Naive thymus-derived CD4-positive, alpha-beta T cell (primary cell): ENCODE measurements at regions not wholly inside any gene's neighbourhood (a gene's known extent, or its start where the extent isn't known, plus 50 kb on each side); places are given as distances from the start of the nearest gene placed in this dataset.

Experiments
- ATAC-seq: fragments of 150-1000 bp; cut with Tn5 transposase; 2 replicates; pipeline ENCODE4 v1.10.0; 2021; ENCODE audit warnings: mild to moderate bottlenecking, moderate library complexity
- CTCF ChIA-PET: fragments of 350-600 bp; sonication (Branson Sonifier 250); formaldehyde crosslinking; loops from one replicate; lab custom pipeline; 2021; ENCODE audit warnings: antibody characterized with exemption; lab: Charles Lee
- POLR2A ChIA-PET: fragments of 350-600 bp; sonication (Branson Sonifier 250); formaldehyde crosslinking; loops from one replicate; lab custom pipeline; 2021; ENCODE audit warnings: antibody characterized with exemption, inconsistent platforms; lab: Charles Lee
- DNase-seq, 9 donors: peaks; one replicate each; pipeline versions ENCODE4 v3.0.0 to v3.0.0-alpha.2; 2020 to 2022; ENCODE audit warnings: mixed read lengths in 1 of 9
- H3K27ac ChIP-seq: one replicate; pipeline ENCODE4 v1.7.0; 2013; ENCODE audit warnings: mild to moderate bottlenecking, low read depth, low read length, moderate library complexity
- H3K27me3 ChIP-seq, 2 donors: one replicate each; pipeline ENCODE4 v1.7.0; 2013; ENCODE audit warnings: low read length in 2 of 2, mild to moderate bottlenecking in 2 of 2, moderate library complexity in 2 of 2; ENCODE audit not compliant: control insufficient read depth in 2 of 2, insufficient read depth in 2 of 2
- H3K36me3 ChIP-seq, 3 experiments: 1 replicate in 2 of 3; 2 replicates in 1 of 3; pipeline ENCODE4 v1.7.0; 2013; ENCODE audit warnings: low read length in 3 of 3, mild to moderate bottlenecking in 3 of 3, moderate library complexity in 1 of 3; ENCODE audit not compliant: insufficient read depth in 3 of 3, control insufficient read depth in 2 of 3
- H3K4me1 ChIP-seq, 2 donors: one replicate each; pipeline ENCODE4 v1.7.0; 2013; ENCODE audit warnings: low read length in 2 of 2, mild to moderate bottlenecking in 2 of 2, moderate library complexity in 1 of 2; ENCODE audit not compliant: control insufficient read depth in 2 of 2, insufficient read depth in 2 of 2
- H3K4me3 ChIP-seq: 2 replicates; pipeline ENCODE4 v1.7.0; 2013; ENCODE audit warnings: mild to moderate bottlenecking, low read length
- H3K9me3 ChIP-seq, 3 experiments: 1 replicate in 2 of 3; 2 replicates in 1 of 3; pipeline ENCODE4 v1.7.0; 2013; ENCODE audit warnings: low read length in 3 of 3; ENCODE audit not compliant: control insufficient read depth in 2 of 3
- H3K27ac Mint-ChIP-seq, 9 donors: one replicate each; pipeline ENCODE4 v1.8.0; 2020 to 2022; ENCODE audit warnings: mixed read lengths in 9 of 9, mild to moderate bottlenecking in 8 of 9, moderate library complexity in 5 of 9, inconsistent platforms in 2 of 9
- H3K27me3 Mint-ChIP-seq, 5 donors: one replicate each; pipeline ENCODE4 v1.8.0; 2021 to 2022; ENCODE audit warnings: mixed read lengths in 5 of 5, mild to moderate bottlenecking in 1 of 5
- H3K36me3 Mint-ChIP-seq, 5 donors: one replicate each; pipeline ENCODE4 v1.8.0; 2020 to 2022; ENCODE audit warnings: mixed read lengths in 5 of 5, mild to moderate bottlenecking in 3 of 5, inconsistent platforms in 1 of 5
- H3K4me1 Mint-ChIP-seq, 7 donors: one replicate each; pipeline ENCODE4 v1.8.0; 2020 to 2022; ENCODE audit warnings: mixed read lengths in 7 of 7, mild to moderate bottlenecking in 3 of 7, inconsistent platforms in 1 of 7
- H3K4me3 Mint-ChIP-seq, 10 donors: one replicate each; pipeline ENCODE4 v1.8.0; 2020 to 2022; ENCODE audit warnings: mild to moderate bottlenecking in 10 of 10, mixed read lengths in 10 of 10, moderate library complexity in 6 of 10, inconsistent platforms in 2 of 10
- H3K9me3 Mint-ChIP-seq, 11 donors: one replicate each; pipeline ENCODE4 v1.8.0; 2020 to 2022; ENCODE audit warnings: mixed read lengths in 11 of 11, mild to moderate bottlenecking in 4 of 11, inconsistent platforms in 1 of 11, moderate library complexity in 1 of 11
- intact Hi-C, 2 donors: fragments of 100-400 bp; cut with micrococcal nuclease; formaldehyde crosslinking; loops; one replicate each; pipeline ENCODE4 v1.15.1; 2023

GRCh38 chr16:7206469-7206868 is 126.2 kb upstream of the RBFOX1 start:
- intact Hi-C loops = no loop called here
- Mint-ChIP-seq H3K27me3 (no peaks in the 10 kb centered on the region), H3K36me3 (peaks cover 0 to 6% (median 0%) of the 10 kb centered on the region in 5 donors), H3K27ac (no peak overlapping the region), H3K4me3 (no peak overlapping the region), H3K4me1 (no peaks in the 10 kb centered on the region), H3K9me3 (peaks cover 4 to 36% (median 10%) of the 10 kb centered on the region in 11 donors)
- no peak for DNase-seq
- no peaks in the 10 kb centered on the region for H3K9me3 ChIP-seq
- H3K27me3 ChIP-seq = no peaks in the 10 kb centered on the region
- H3K4me3 ChIP-seq = no peak overlapping the region
- ChIA-PET POLR2A (no interaction called here), CTCF (no interaction called here)
- ATAC-seq = no peak
- no peaks in the 10 kb centered on the region for H3K36me3 ChIP-seq
- no peak overlapping the region for H3K27ac ChIP-seq
- H3K4me1 ChIP-seq = no peaks in the 10 kb centered on the region

DNA sequence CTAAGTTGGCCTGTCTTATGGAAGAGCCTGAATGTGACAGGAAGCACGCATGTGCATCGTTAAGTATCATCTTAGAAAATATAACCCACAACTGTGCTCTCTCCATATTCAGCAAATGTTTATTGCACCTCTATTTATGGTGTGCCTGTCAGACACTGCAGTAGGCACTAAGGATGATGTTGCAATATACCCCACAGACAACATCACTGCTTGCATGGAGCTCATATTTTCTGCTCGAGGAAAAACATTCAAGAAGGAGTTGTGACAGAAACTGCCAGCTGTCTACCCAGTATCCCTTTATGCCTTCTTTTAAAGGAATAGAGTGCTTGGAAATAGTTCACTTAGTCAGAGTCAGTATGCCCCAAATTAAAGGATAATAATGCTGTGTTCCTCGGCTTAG is 132.3 kb upstream of the RBFOX1 start:
- ATAC-seq = no peak
- Mint-ChIP-seq H3K27ac (no peak overlapping the region), H3K4me1 (no peaks in the 10 kb centered on the region), H3K27me3 (no peaks in the 10 kb centered on the region), H3K36me3 (peaks cover 0 to 3% (median 0%) of the 10 kb centered on the region in 5 donors), H3K9me3 (peaks cover 0 to 62% (median 12%) of the 10 kb centered on the region in 11 donors), H3K4me3 (no peak overlapping the region)
- Histone ChIP-seq H3K4me3 (no peak overlapping the region), H3K4me1 (no peaks in the 10 kb centered on the region), H3K9me3 (peaks cover 0 to 6% (median 0%) of the 10 kb centered on the region in 3 experiments), H3K36me3 (no peaks in the 10 kb centered on the region), H3K27ac (no peak overlapping the region), H3K27me3 (no peaks in the 10 kb centered on the region)
- intact Hi-C loops = no loop called here
- POLR2A ChIA-PET = no interaction called here
- CTCF ChIA-PET = no interaction called here
- DNase-seq = no peak

DNA sequence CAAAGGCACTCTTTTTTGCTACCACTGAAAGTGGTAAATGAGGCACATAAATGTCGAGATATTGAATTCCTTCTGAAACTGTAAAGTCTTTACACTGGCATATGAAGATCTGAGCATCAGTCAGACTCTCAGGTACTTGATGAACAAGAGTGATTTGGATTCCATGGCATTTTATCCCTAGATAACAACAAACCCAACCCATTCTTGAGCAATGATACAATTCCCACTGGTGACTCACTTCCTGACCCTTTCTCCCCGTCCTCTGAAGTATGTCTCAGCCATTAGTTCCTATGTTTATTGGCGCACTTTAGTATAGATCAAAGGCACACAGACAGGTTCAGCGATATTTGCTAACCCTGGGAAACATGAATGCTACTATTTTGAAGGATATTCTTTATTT is 147.0 kb upstream of the RBFOX1 start:
- Mint-ChIP-seq H3K4me3 (no peak overlapping the region), H3K9me3 (peaks cover 8 to 40% (median 20%) of the 10 kb centered on the region in 11 donors), H3K27me3 (no peaks in the 10 kb centered on the region), H3K27ac (no peak overlapping the region), H3K4me1 (no peaks in the 10 kb centered on the region), H3K36me3 (no peaks in the 10 kb centered on the region)
- Histone ChIP-seq H3K27ac (no peak overlapping the region), H3K4me1 (no peaks in the 10 kb centered on the region), H3K27me3 (no peaks in the 10 kb centered on the region), H3K4me3 (no peak overlapping the region), H3K9me3 (no peaks in the 10 kb centered on the region), H3K36me3 (no peaks in the 10 kb centered on the region)
- ChIA-PET POLR2A (no interaction called here), CTCF (no interaction called here)
- no peak for ATAC-seq
- intact Hi-C loops = no loop called here
- DNase-seq = no peak

DNA sequence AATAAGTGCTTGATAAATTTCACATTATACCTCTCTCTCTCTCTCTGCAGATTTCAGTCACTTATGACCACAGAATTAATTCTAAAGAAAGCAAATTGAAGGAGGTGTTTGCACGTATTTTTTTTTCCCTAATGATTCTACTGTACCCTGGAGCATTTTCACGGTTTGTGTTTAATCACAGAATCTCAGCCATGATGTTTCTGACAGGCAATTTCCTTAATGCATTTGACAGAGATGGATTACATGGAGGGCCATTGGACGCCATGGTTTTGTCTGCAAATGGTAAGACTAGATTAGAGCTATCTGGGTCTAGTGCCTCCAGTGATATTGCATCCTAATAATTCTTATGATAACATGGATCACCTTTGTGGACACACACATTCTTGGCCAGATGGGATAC is 147.5 kb upstream of the RBFOX1 start:
- H3K27ac Mint-ChIP-seq = no peak overlapping the region

DNA sequence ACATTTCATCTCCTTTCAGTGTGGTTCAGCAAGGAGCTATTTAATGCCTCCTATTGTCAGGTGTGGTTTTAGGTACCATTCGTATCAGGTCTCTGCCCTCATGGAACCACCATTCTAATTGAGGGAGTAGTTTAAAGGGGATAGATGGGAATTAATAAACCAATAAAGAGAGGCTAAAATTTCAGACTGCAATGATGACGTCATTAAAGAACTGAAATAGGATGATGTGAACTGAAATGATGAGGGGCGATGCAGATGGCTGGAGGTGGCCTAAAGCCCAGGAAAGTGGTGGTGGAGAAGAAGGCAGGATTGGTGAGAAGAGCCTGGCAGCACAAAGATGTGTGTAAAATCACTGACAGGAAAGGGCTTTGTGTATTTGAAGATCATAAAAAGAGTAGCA is 148.9 kb upstream of the RBFOX1 start:
- H3K9me3 Mint-ChIP-seq = peaks cover 8 to 34% (median 12%) of the 10 kb centered on the region in 11 donors
- H3K4me3 ChIP-seq = no peak overlapping the region
- H3K27me3 Mint-ChIP-seq = no peaks in the 10 kb centered on the region
- H3K27ac Mint-ChIP-seq = no peak overlapping the region
- no peak for DNase-seq
- no peak overlapping the region for H3K27ac ChIP-seq
- H3K9me3 ChIP-seq = no peaks in the 10 kb centered on the region
- H3K4me1 Mint-ChIP-seq = no peaks in the 10 kb centered on the region
- H3K4me3 Mint-ChIP-seq = no peak overlapping the region
- ChIA-PET POLR2A (no interaction called here), CTCF (no interaction called here)
- no peaks in the 10 kb centered on the region for H3K27me3 ChIP-seq
- intact Hi-C loops = no loop called here
- no peak for ATAC-seq
- no peaks in the 10 kb centered on the region for H3K4me1 ChIP-seq
- no peaks in the 10 kb centered on the region for H3K36me3 ChIP-seq
- H3K36me3 Mint-ChIP-seq = no peaks in the 10 kb centered on the region

More for the DNA sequence above, 147.5 kb upstream of the RBFOX1 start:
- DNase-seq (no peak), ATAC-seq (no peak)
- Histone ChIP-seq H3K9me3 (no peaks in the 10 kb centered on the region), H3K27me3 (no peaks in the 10 kb centered on the region), H3K36me3 (no peaks in the 10 kb centered on the region), H3K4me1 (no peaks in the 10 kb centered on the region), H3K27ac (no peak overlapping the region), H3K4me3 (no peak overlapping the region)
- Mint-ChIP-seq H3K4me3 (no peak overlapping the region), H3K36me3 (no peaks in the 10 kb centered on the region), H3K9me3 (peaks cover 8 to 38% (median 15%) of the 10 kb centered on the region in 11 donors), H3K4me1 (no peaks in the 10 kb centered on the region), H3K27me3 (no peaks in the 10 kb centered on the region)
- POLR2A ChIA-PET = no interaction called here
- CTCF ChIA-PET = no interaction called here
- intact Hi-C loops = no loop called here

DNA sequence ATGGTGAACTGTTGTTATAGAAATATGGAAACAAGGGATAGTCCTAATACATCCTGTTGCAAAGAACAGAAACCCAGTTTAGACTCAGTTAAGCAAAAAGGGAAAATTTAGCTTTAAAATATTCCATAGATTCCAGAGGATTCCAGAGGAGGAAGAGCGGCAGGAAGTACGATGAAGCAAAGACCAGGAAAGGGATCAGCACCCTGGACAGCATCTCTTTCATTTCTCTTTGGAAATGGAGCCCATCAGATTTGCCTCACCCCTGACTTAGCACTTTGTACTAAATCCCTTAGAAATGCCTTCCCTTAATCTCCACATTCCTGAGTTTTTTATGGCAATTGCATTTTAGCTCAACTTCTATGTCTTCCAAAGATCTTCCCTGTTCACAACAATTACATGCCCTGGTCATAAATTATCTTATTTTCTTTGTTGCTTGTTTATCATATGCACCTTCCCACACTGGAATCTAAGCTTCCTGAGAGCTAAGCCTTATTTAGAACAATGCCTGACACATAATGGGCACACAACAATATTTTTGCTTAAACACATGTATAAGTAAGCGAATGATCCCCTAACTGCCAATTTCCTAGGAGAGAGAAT is 150.0 kb upstream of the RBFOX1 start:
- Histone ChIP-seq H3K36me3 (no peaks in the 10 kb centered on the region), H3K4me3 (no peak overlapping the region), H3K27ac (no peak overlapping the region), H3K9me3 (no peaks in the 10 kb centered on the region), H3K27me3 (no peaks in the 10 kb centered on the region), H3K4me1 (no peaks in the 10 kb centered on the region)
- ChIA-PET CTCF (no interaction called here), POLR2A (interaction anchor here (0.6 kb wide), 1 partner anchor 722 kb away, joined by 5 read pairs; no protein-coding TSS in a partner anchor)
- no peaks in the 10 kb centered on the region for H3K4me1 Mint-ChIP-seq
- H3K4me3 Mint-ChIP-seq = no peak overlapping the region
- H3K9me3 Mint-ChIP-seq = peaks cover 7 to 42% (median 14%) of the 10 kb centered on the region in 11 donors
- no peaks in the 10 kb centered on the region for H3K27me3 Mint-ChIP-seq
- DNase-seq (no peak), ATAC-seq (no peak)
- no peak overlapping the region for H3K27ac Mint-ChIP-seq
- no peaks in the 10 kb centered on the region for H3K36me3 Mint-ChIP-seq
- intact Hi-C loops = no loop called here

DNA sequence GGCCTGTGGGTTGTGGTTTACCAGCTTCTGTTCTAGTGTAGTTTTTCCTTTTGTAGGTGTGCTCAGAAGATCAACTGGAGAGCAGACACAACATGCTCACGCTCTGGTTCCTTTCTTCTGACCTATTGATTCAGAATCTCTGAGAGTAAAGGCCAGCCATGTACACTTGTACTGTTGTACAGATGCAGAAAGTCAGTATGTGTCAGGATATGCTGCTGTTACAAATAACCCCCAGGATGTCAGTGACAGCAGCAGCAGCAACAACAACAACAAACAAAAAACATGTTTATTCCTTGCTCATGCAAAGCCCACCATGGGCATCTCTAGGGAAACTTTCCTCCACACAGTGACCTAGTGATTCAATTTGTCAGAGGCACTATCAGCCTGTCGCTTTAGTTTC is 154.8 kb upstream of the RBFOX1 start:
- Mint-ChIP-seq H3K9me3 (peaks cover 5 to 39% (median 20%) of the 10 kb centered on the region in 11 donors), H3K27ac (no peak overlapping the region), H3K36me3 (no peaks in the 10 kb centered on the region), H3K4me1 (no peaks in the 10 kb centered on the region), H3K27me3 (no peaks in the 10 kb centered on the region), H3K4me3 (no peak overlapping the region)
- Histone ChIP-seq H3K27ac (no peak overlapping the region), H3K27me3 (no peaks in the 10 kb centered on the region), H3K36me3 (no peaks in the 10 kb centered on the region), H3K4me3 (no peak overlapping the region), H3K9me3 (no peaks in the 10 kb centered on the region), H3K4me1 (no peaks in the 10 kb centered on the region)
- DNase-seq (no peak), ATAC-seq (no peak)
- intact Hi-C loops = no loop called here
- CTCF ChIA-PET = no interaction called here
- POLR2A ChIA-PET = no interaction called here
